ENCODE measurements at regions not wholly inside any gene's neighbourhood (a gene's known extent, or its start where the extent isn't known, plus 50 kb on each side); places are given as distances from the start of the nearest gene placed in this dataset.

DNA sequence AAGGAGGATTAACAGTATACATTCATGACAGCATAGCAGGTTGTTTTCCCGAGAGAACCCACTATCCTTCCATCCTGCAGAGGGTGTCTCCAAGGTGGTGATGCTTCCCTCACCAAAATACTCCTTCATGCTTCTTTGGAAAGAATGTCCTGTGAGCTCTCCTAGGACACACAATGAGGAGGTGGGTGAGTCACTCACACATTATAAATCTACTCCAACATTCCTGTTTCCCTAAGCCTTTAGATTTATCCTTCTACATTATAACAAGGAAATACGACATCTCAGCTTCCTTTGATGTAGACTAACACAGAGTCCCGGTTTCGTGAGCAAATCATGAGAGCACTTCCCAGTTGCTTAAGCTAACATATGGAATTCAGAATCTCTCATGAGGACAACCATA lies 689.7 kb upstream of the CELF2 start:
- no peak overlapping the region for H3K4me3 ChIP-seq (ENCODE audit: low read depth in 1 of 3, low read length in 3 of 3)
- no peaks in the 10 kb centered on the region for H3K36me3 ChIP-seq (ENCODE audit: control insufficient read depth in 4 of 4, insufficient read depth in 3 of 4, low read depth in 1 of 4, low read length in 3 of 4)
- peaks cover 0 to 4% (median 0%) of the 10 kb centered on the region in 4 donors for H3K9me3 ChIP-seq (ENCODE audit: control insufficient read depth in 4 of 4, low read length in 3 of 4)
- H3K27ac ChIP-seq (ENCODE audit: low read depth in 1 of 2, low read length in 2 of 2): no peak overlapping the region
- TF ChIP-seq EGR1 (IDR thresholded peaks at IDR 0.05; ENCODE audit: low read depth in 2 of 2): no peak
- no peak for TF ChIP-seq CTCF (IDR thresholded peaks at IDR 0.05; ENCODE audit: low read depth, low read length, missing input control)
- no peak for TF ChIP-seq NR2F2 (IDR thresholded peaks at IDR 0.05)
- no peak for TF ChIP-seq RXRA (IDR thresholded peaks at IDR 0.05)
- no peak for TF ChIP-seq HNF4G (IDR thresholded peaks at IDR 0.05)
- no peak for TF ChIP-seq RAD21 (IDR thresholded peaks at IDR 0.05)
- TF ChIP-seq ATF3 (IDR thresholded peaks at IDR 0.05): no peak
- TF ChIP-seq GABPA (IDR thresholded peaks at IDR 0.05 in 1 of 2, conservative IDR thresholded peaks at IDR 0.05 in 1 of 2): no peak
- no peak for TF ChIP-seq FOXA1 (IDR thresholded peaks at IDR 0.05)
- no peak for TF ChIP-seq JUND (IDR thresholded peaks at IDR 0.05)
- TF ChIP-seq ZBTB33 (IDR thresholded peaks at IDR 0.05): no peak
- TF ChIP-seq SP1 (IDR thresholded peaks at IDR 0.05): no peak
- TF ChIP-seq YY1 (IDR thresholded peaks at IDR 0.05): no peak
- no peak for TF ChIP-seq HNF4A (conservative IDR thresholded peaks at IDR 0.05)
- no peaks in the 10 kb centered on the region for H3K27me3 ChIP-seq (ENCODE audit: control insufficient read depth in 4 of 4, insufficient read depth in 4 of 4, low read length in 3 of 4)
- no peak for DNase-seq (ENCODE audit: low spot score)
- WGBS: 77% methylated on average over 4 of the region's 4 CpGs
- no peak overlapping the region for H3K9ac ChIP-seq (ENCODE audit: low read depth in 1 of 2, low read length in 2 of 2)
- no peaks in the 10 kb centered on the region for H3K4me1 ChIP-seq (ENCODE audit: control insufficient read depth in 4 of 4, insufficient read depth in 4 of 4, low read length in 3 of 4)

DNA sequence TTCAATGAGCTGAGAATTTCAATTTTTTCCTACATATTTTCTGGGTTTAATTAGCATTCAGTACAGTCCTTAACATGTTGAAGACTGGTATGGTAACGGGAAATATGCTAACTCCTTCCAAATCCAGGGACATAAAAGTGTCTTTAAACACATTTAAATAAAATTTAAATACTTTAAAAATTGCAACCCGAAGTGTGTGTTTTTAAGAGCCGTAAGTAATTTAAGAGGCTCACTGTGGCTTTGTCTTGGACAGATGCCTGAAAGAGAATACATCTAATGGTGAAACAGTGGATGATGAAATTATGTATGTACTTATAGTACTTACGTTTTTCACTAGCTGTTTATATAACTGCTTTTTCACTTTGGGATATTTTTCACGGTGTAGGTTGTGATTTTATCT lies 687.3 kb upstream of the CELF2 start:
- TF ChIP-seq REST (IDR thresholded peaks at IDR 0.05): no peak
- TF ChIP-seq HNF4G (IDR thresholded peaks at IDR 0.05): no peak
- no peak for TF ChIP-seq RXRA (IDR thresholded peaks at IDR 0.05)
- no peak for TF ChIP-seq MAX (IDR thresholded peaks at IDR 0.05)
- no peak for TF ChIP-seq ATF3 (IDR thresholded peaks at IDR 0.05)
- TF ChIP-seq JUND (IDR thresholded peaks at IDR 0.05): no peak
- TF ChIP-seq EGR1 (IDR thresholded peaks at IDR 0.05; ENCODE audit: low read depth in 2 of 2): no peak
- no peak for TF ChIP-seq ZBTB33 (IDR thresholded peaks at IDR 0.05)
- no peak for TF ChIP-seq YY1 (IDR thresholded peaks at IDR 0.05)
- TF ChIP-seq RAD21 (IDR thresholded peaks at IDR 0.05): no peak
- H3K9me3 ChIP-seq (ENCODE audit: control insufficient read depth in 4 of 4, low read length in 3 of 4): no peaks in the 10 kb centered on the region
- H3K36me3 ChIP-seq (ENCODE audit: control insufficient read depth in 4 of 4, insufficient read depth in 3 of 4, low read depth in 1 of 4, low read length in 3 of 4): no peaks in the 10 kb centered on the region
- H3K27me3 ChIP-seq (ENCODE audit: control insufficient read depth in 4 of 4, insufficient read depth in 4 of 4, low read length in 3 of 4): no peaks in the 10 kb centered on the region
- WGBS: 64% methylated on average over 5 of the region's 5 CpGs
- no peak overlapping the region for H3K9ac ChIP-seq (ENCODE audit: low read depth in 1 of 2, low read length in 2 of 2)
- H3K4me1 ChIP-seq (ENCODE audit: control insufficient read depth in 4 of 4, insufficient read depth in 4 of 4, low read length in 3 of 4): no peaks in the 10 kb centered on the region
- no peak for DNase-seq (ENCODE audit: low spot score)
- no peak overlapping the region for H3K27ac ChIP-seq (ENCODE audit: low read depth in 1 of 2, low read length in 2 of 2)
- no peak overlapping the region for H3K4me3 ChIP-seq (ENCODE audit: low read depth in 1 of 3, low read length in 3 of 3)
